ENCODE measurements at regions not wholly inside any gene's neighbourhood (a gene's known extent, or its start where the extent isn't known, plus 50 kb on each side); places are given as distances from the start of the nearest gene placed in this dataset.

DNA sequence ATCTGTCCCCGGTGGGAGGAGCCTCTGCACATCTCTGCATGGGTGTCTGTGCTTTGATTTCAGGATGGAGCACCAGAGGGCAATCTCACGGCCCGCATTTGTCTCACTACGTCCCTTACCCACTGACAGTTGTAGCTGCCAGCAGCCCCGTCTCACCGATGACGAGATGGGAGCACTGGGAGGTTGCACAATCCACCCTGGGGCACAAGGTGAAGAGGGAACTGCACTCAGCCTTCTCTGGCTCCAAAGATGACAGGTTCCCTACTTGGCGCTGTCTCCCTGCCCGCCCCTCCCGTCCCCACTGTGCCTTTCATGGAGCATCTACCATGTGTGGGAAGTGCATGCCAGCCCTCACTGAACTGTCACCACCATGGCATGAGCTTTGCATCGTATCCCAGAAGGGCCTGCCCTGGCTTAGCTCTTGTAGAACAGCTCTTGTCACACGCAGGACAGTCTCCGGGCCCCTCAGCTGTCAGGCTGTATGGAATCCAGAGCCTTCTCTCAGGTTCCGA lies 99.9 kb upstream of the PMEPA1 start:
- TF ChIP-seq POLR2AphosphoS5 (IDR thresholded peaks at IDR 0.05) (peak in 3 of 4 donors; percentile 19 to 77 (median 74)), POLR2A (IDR thresholded peaks at IDR 0.05) (no peak)
- TF ChIP-seq, protein P1, sequence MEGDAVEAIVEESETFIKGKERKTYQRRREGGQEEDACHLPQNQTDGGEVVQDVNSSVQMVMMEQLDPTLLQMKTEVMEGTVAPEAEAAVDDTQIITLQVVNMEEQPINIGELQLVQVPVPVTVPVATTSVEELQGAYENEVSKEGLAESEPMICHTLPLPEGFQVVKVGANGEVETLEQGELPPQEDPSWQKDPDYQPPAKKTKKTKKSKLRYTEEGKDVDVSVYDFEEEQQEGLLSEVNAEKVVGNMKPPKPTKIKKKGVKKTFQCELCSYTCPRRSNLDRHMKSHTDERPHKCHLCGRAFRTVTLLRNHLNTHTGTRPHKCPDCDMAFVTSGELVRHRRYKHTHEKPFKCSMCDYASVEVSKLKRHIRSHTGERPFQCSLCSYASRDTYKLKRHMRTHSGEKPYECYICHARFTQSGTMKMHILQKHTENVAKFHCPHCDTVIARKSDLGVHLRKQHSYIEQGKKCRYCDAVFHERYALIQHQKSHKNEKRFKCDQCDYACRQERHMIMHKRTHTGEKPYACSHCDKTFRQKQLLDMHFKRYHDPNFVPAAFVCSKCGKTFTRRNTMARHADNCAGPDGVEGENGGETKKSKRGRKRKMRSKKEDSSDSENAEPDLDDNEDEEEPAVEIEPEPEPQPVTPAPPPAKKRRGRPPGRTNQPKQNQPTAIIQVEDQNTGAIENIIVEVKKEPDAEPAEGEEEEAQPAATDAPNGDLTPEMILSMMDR (IDR thresholded peaks at IDR 0.05): no peak
